ENCODE measurements at regions not wholly inside any gene's neighbourhood (a gene's known extent, or its start where the extent isn't known, plus 50 kb on each side); places are given as distances from the start of the nearest gene placed in this dataset.

DNA sequence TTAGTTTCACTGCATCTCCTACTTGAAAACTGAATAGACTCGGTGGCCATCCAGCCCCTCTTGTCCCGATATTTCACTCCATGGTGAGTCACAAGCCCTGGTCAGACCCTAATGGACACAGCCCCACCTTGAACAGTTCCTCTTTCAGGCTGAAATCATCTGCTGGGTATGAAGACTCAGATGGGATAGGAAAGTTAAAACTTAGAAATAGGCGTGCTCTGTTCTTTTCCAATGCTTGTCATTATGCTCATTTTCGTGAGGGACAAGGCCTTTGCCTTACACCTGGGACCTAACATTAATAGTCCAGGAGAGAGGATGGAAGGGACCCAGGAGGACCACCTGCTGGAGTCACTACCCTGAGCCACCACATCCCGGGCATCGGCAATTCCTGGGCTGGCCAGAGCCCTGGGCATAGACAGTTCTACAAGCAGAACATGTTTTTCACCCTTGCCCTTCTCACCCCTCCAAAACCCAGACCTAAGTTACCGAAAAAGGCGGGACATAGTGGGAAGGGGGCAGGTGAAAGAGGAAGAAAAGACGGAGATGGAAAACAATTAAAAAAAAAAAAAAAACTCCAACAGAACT is 278.3 kb downstream of the SOX9 start:
- DNase-seq = no peak
- H3K27ac Mint-ChIP-seq = no peak overlapping the region
- no peaks in the 10 kb centered on the region for H3K27me3 Mint-ChIP-seq

DNA sequence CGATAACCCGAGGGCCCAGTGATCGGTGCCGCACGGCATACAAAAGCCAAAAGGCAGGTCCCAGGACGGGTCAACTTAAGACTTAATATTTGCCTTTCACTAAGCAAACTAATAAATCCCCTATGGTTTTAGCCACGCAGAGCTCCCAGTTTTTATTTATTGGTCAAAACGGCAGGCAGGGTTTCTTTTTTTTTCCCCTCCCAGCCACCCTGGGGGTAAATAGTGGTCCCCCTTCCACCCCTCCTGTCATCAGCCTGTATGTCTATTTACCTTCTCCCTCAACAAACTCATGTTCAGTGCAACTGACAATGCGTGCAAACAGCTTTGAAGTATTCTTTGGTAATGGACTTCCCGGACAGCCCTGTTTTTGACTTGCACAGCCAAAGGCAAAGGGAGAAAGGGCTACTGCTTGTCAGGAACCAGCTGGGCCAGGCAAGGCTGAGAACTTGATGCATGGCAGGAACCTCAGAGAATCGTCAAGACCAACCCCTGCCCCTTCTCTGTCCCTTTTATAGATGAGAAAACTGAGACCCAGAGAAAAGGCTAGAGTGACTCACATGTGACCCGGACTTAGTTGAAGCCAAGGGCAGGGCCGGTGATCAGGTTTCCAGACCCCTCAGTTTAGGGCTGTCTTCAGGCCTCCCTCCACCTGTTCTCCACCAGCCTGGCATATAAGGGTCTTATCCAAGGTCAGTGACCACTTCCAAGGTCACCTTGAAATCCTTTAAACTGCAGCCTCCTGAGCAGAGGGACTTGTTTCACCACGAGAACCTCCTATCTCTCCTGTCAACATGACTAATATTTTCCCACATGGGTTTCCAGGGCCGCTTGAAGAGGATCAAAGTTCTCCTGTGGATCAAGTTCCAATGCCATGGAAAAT is 279.0 kb downstream of the SOX9 start:
- no peak for DNase-seq
- H3K4me1 Mint-ChIP-seq = no peaks in the 10 kb centered on the region
- no peak overlapping the region for H3K4me3 Mint-ChIP-seq
- no peaks in the 10 kb centered on the region for H3K36me3 Mint-ChIP-seq
- no peaks in the 10 kb centered on the region for H3K27me3 Mint-ChIP-seq
- no peak overlapping the region for H3K27ac Mint-ChIP-seq
- H3K9me3 Mint-ChIP-seq = no peaks in the 10 kb centered on the region

More for the DNA sequence above, 278.3 kb downstream of the SOX9 start:
- no peaks in the 10 kb centered on the region for H3K4me1 Mint-ChIP-seq
- no peaks in the 10 kb centered on the region for H3K9me3 Mint-ChIP-seq
- no peaks in the 10 kb centered on the region for H3K36me3 Mint-ChIP-seq
- H3K4me3 Mint-ChIP-seq = no peak overlapping the region

DNA sequence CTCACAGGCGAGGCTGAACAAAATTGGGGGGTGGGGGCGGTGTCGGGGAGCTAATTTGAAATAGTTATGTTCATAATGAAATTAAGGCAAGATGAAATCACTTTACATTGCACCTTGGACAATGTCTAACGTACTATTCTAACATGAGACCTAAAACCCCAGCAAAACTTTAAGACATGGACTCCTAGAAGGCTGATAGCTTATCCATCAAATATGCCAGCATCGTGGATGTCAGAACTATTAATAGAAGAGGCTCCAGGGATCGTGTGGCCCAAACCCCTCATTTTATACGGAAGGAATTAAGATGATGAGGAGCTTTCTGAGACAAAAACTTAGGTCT is 279.6 kb downstream of the SOX9 start:
- no peak for DNase-seq
- no peaks in the 10 kb centered on the region for H3K9me3 Mint-ChIP-seq
- H3K27me3 Mint-ChIP-seq = no peaks in the 10 kb centered on the region
- no peaks in the 10 kb centered on the region for H3K4me1 Mint-ChIP-seq
- no peak overlapping the region for H3K27ac Mint-ChIP-seq
- H3K36me3 Mint-ChIP-seq = no peaks in the 10 kb centered on the region
- H3K4me3 Mint-ChIP-seq = no peak overlapping the region

DNA sequence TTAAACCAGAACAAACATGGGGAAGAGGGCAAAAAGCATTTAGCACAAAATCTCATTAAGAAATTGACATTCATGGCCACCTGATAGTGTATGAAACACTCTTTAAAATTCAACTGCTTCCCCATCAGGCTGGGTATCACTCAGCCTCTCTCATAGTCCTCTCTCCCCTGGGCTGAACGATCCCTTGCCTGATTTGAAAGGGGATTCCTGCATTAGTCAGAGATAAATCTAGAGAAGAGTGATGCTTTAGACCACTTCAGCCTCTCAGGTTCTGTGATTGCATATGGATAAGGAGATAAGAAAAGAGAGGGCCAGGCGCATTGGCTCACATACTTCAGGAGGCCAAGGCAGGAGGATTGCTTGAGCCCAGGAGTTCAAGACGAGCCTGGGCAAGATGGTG is 280.0 kb downstream of the SOX9 start:
- no peaks in the 10 kb centered on the region for H3K9me3 Mint-ChIP-seq
- no peaks in the 10 kb centered on the region for H3K4me1 Mint-ChIP-seq

DNA sequence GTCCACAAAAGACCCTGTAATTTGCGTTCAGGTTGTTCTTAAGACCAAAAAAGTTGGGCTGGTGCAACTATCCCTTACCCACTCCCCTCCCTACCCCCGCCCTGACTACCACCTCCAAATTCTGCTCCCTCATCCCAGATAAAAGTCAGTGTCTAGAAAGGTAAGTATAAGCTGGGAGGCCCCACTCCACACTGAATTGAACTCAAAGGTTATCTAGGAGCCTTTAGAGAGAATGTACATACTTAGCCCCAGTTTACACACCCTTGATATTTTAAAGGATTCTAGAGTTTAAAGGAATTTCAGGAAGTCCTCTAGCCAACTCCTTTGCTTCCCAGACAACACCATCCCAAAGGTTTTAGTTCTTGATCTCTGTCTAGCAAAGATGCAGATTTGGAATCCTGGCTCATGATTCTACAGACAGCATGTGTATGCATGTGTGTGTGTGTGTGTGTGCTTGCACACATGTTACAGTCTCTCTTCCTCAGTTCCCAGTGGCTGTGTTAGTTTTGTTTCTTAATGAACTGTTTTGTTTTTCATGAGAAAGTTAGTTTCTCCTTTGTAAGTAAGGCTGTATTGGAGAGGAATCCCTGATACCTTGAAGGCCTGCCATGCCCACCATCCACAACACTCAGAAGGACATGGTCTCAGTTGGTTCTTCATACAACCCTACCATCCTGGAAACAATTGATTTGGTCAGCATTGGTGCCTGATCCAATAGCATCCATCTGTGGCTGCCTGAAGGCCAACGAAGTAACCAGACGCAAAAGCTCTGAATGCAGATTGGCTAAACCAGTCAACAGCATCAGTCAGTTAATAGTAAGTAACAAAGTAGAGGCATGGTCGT is 281.3 kb downstream of the SOX9 start:
- Mint-ChIP-seq H3K4me3 (no peak overlapping the region), H3K27ac (no peak overlapping the region), H3K4me1 (no peaks in the 10 kb centered on the region), H3K9me3 (no peaks in the 10 kb centered on the region), H3K27me3 (no peaks in the 10 kb centered on the region), H3K36me3 (no peaks in the 10 kb centered on the region)
- DNase-seq = no peak

More for the DNA sequence above, 280.0 kb downstream of the SOX9 start:
- DNase-seq = no peak
- H3K27me3 Mint-ChIP-seq = no peaks in the 10 kb centered on the region
- H3K27ac Mint-ChIP-seq = no peak overlapping the region
- no peak overlapping the region for H3K4me3 Mint-ChIP-seq
- H3K36me3 Mint-ChIP-seq = no peaks in the 10 kb centered on the region

DNA sequence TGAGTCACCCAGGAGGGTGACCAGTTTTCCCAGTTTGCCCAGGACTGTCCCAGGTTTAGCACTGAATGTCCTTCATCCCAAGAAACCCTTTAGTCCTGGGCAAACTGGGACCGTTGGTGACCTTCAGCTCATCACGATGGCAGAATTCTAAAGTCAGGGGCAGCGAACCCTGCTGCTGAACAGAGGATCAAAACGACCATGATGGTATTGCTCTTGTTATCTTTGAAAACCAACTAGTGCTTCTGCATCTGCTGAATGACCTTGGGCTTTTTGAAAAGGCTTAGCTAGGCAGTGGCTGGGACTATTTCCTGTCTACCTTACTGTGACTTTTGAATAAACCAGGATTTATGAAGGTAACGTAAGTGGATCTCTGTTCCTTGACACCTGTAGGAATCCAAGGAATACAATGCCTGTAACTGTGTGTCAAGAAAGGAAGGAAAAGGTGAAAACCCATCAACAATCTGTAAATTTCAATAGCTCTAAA is 281.9 kb downstream of the SOX9 start:
- Mint-ChIP-seq H3K9me3 (no peaks in the 10 kb centered on the region), H3K27me3 (no peaks in the 10 kb centered on the region), H3K27ac (no peak overlapping the region), H3K36me3 (no peaks in the 10 kb centered on the region), H3K4me1 (no peaks in the 10 kb centered on the region), H3K4me3 (no peak overlapping the region)
- no peak for DNase-seq

DNA sequence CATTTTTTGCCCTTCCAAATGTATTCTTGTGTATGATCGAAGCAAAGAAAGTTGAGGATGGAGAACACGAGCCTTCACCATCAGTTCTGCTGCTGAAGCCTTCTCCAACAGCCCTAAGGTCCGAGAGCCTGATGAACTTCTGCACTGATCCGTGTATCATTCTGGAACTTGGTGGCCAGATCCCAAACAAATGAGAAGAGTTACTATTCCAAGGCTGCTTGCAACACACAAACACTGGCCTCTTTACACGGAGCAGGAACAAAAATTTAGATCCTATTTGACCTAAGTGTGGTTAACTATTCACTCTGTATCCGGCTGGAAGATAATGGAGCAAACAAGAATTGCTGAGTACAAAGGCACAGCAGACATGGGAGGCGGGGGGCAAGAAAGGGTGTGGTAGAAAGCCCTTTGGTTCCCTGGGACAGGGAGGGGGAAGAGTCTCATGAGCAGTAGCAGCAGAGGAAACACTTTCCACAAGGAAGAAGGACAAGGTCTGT is 282.9 kb downstream of the SOX9 start:
- no peak for DNase-seq

DNA sequence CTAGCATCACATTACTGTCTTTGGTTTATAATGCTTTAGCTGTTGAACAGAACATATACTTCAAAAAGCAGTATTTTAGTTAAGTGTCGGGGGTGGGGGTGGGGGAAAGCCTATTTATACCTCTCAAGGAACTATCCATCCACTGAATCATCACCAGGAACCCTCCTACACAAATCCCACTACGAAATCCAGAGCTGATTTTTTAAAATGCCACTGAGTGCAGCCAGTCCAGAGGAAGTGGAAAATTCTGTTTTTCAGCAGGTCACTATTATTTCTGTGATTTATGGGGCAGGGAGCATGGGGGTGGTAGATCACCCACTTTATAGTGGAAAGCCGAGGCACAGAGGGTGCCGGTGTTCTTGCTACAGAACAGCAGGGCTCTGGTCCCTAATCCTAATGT is 284.1 kb downstream of the SOX9 start:
- no peak for DNase-seq
- H3K4me1 Mint-ChIP-seq = no peaks in the 10 kb centered on the region
- H3K4me3 Mint-ChIP-seq = no peak overlapping the region
- no peak overlapping the region for H3K27ac Mint-ChIP-seq
- H3K9me3 Mint-ChIP-seq = no peaks in the 10 kb centered on the region
- no peaks in the 10 kb centered on the region for H3K27me3 Mint-ChIP-seq
- no peaks in the 10 kb centered on the region for H3K36me3 Mint-ChIP-seq

More for the DNA sequence above, 282.9 kb downstream of the SOX9 start:
- no peaks in the 10 kb centered on the region for H3K9me3 Mint-ChIP-seq
- no peak overlapping the region for H3K27ac Mint-ChIP-seq
- no peaks in the 10 kb centered on the region for H3K27me3 Mint-ChIP-seq
- no peak overlapping the region for H3K4me3 Mint-ChIP-seq
- no peaks in the 10 kb centered on the region for H3K36me3 Mint-ChIP-seq
- H3K4me1 Mint-ChIP-seq = no peaks in the 10 kb centered on the region

DNA sequence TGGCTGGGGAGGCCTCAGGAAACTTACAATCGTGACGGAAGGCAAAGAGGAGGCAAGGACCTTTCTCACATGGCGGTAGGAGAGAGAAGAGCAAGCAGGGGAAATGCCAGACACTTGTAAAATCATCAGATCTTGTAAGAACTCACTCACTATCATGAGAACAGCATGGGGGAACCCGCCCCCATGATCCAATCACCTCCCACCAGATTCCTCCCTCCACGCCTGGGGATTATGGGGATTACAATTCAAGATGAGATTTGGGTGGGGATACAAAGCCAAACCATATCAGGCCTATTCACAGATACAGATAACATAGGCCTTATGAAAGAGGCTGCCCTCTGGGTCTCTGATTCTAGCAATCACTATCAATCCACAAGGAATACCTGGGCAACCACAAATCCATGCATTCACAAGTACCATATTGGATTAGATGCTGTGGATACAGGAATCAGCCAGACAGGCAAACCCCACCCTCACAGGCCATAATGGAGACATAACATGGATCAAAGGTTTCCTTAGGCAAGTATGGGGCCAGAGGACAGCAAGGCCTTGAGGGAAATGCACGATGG is 284.9 kb downstream of the SOX9 start:
- Mint-ChIP-seq H3K9me3 (no peaks in the 10 kb centered on the region), H3K27me3 (no peaks in the 10 kb centered on the region), H3K4me3 (no peak overlapping the region), H3K27ac (no peak overlapping the region), H3K36me3 (no peaks in the 10 kb centered on the region), H3K4me1 (no peaks in the 10 kb centered on the region)
- DNase-seq = no peak

DNA sequence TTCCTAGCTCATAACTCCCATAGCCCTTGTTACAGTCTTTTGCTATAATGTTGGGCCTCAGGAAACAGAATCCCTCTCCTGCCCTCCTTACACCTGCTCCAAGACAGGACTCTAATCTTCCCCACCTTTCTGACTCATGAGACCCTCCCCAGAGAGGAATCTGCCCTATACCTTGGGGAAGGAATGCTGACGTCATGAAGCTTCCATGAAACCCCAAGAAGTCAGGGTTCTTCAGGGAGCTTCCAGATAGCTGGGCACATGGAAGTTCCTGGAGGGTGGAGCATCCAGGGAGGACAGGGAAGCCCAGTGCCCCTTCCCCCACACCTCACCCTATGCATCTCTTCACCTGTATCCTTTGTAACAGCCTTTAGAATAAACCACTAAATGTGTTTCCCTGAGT is 285.7 kb downstream of the SOX9 start:
- Mint-ChIP-seq H3K27ac (no peak overlapping the region), H3K36me3 (no peaks in the 10 kb centered on the region), H3K4me1 (no peaks in the 10 kb centered on the region), H3K9me3 (no peaks in the 10 kb centered on the region), H3K27me3 (no peaks in the 10 kb centered on the region), H3K4me3 (no peak overlapping the region)
- DNase-seq = no peak

DNA sequence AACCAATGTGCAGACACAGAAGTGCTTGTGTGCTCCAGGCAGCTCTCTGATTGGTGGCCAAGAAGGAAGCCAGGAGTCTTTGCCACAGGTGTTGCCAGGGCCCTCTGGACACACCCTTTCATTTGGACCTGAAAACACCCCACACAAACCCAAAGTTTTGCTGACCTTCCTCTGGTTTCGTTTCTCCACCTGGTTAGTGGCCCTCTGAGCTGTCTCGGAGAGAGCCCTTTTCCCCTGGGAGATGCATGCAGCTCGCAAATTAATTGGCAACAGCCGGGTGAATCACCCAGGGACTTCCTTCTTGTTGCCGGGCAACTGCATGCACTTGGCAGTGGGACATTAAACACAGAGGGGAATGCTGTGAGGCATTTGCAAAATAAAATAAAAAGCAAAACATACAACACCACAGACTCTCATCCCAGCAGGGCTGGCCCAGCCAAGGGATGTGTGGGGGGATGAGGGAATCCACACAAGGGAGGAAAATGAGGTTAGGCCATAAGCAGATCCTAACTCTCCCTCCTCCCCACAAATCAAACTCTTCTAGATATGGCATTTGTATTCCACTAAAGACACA is 286.6 kb downstream of the SOX9 start:
- H3K27me3 Mint-ChIP-seq = no peaks in the 10 kb centered on the region
- H3K27ac Mint-ChIP-seq = no peak overlapping the region
- no peaks in the 10 kb centered on the region for H3K4me1 Mint-ChIP-seq
- H3K36me3 Mint-ChIP-seq = no peaks in the 10 kb centered on the region
- DNase-seq = no peak
- H3K4me3 Mint-ChIP-seq = no peak overlapping the region
- H3K9me3 Mint-ChIP-seq = no peaks in the 10 kb centered on the region

DNA sequence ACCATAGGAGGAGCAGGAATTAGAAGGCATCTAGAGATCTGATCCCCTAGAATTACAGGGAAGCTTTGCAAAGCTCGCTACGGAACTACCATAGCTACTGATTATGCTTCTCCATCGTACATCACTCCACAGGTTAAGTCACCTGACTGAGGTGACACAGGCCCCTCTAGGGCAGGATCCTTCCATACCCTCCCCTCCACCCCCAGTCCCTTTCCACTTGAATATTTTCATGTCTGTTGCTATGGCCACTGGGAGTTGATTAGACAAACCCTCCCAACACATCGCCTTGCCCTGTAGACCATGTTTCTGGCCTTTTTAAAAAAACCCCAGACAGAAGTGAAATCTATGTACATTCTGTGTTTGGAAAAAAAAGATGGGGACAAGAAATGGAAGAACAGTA is 287.1 kb downstream of the SOX9 start:
- H3K4me3 Mint-ChIP-seq = no peak overlapping the region
- no peak for DNase-seq
- H3K27me3 Mint-ChIP-seq = no peaks in the 10 kb centered on the region
- no peaks in the 10 kb centered on the region for H3K36me3 Mint-ChIP-seq
- H3K9me3 Mint-ChIP-seq = no peaks in the 10 kb centered on the region
- no peaks in the 10 kb centered on the region for H3K4me1 Mint-ChIP-seq
- no peak overlapping the region for H3K27ac Mint-ChIP-seq

DNA sequence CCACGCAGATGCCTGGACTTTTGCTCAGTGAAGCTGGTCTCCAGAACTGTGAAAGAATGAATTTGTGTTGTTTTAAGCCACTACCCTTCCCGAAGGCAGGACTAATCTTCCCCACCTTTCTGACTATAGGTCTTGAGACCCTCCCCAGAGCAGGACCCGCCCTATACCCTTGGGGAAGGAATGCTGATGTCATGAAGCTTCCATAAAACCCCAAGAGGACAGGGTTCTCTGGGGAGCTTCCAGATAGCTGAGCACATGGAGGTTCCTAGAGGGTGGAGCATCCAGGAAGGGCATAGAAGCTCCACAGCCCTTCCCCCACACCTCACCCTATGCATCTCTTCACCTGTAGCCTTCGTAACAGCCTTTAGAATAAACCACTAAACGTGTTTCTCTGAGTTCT is 287.8 kb downstream of the SOX9 start:
- DNase-seq = no peak
- Mint-ChIP-seq H3K27me3 (no peaks in the 10 kb centered on the region), H3K4me1 (no peaks in the 10 kb centered on the region), H3K27ac (no peak overlapping the region), H3K9me3 (no peaks in the 10 kb centered on the region), H3K4me3 (no peak overlapping the region), H3K36me3 (no peaks in the 10 kb centered on the region)

DNA sequence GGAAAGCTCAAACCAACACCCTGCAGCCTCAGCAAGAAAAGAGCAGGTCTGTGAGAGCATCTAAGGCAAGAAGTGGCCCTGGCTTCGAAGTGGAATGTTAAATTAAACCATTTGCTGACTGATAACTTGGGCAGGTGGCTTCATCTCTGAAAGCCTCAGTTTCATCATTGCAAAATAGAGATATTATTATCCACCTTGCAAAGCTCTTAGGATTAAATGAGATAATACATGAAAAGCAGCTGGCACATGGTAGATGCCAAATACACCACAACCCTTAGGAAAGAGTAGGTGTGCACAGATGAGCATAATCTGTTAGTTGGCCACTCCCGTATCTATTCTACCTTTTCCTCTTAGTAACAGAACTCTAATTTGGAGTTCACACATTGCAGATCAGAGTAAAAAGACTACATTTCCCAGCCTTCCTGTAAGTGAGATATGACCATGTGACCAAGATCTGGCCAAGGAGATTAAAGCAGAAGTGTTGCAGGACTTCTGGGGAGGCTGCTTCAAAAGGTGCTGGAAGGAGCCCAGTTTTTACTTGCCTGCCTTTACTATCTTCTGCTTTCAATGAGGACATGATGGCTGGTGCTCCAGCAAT is 288.7 kb downstream of the SOX9 start:
- Mint-ChIP-seq H3K27me3 (peaks cover 5% of the 10 kb centered on the region), H3K27ac (no peak overlapping the region), H3K4me3 (no peak overlapping the region), H3K4me1 (no peaks in the 10 kb centered on the region), H3K36me3 (no peaks in the 10 kb centered on the region), H3K9me3 (no peaks in the 10 kb centered on the region)
- DNase-seq = no peak

All from activated naive CD8-positive, alpha-beta T cell treated with anti-CD3 and anti-CD28 coated beads for 36 hours (primary cell).